Mucosa of descending colon (tissue), 3 donors: ENCODE measurements at regions not wholly inside any gene's neighbourhood (a gene's known extent, or its start where the extent isn't known, plus 50 kb on each side); places are given as distances from the start of the nearest gene placed in this dataset.

Source experiments
- ATAC-seq: fragments of 200-7000 bp; cut with Tn5 transposase; one replicate; pipeline ENCODE4 v1.9.1; 2020; ENCODE audit warnings: mild to moderate bottlenecking, moderate library complexity
- DNase-seq, 3 donors: peaks; one replicate each; pipeline ENCODE4 v3.0.0-alpha.2; 2020
- H3K36me3 ChIP-seq: fragments of 200-600 bp; one replicate; pipeline ENCODE4 v1.8.0; 2021; ENCODE audit warnings: low read depth, mild to moderate bottlenecking
- H3K4me1 ChIP-seq: fragments of 200-600 bp; one replicate; pipeline ENCODE4 v1.8.0; 2021; ENCODE audit warnings: low read depth, mild to moderate bottlenecking
- H3K4me3 ChIP-seq: fragments of 200-600 bp; one replicate; pipeline ENCODE4 v1.8.0; 2021; ENCODE audit warnings: mild to moderate bottlenecking
- H3K9me3 ChIP-seq: fragments of 200-600 bp; one replicate; pipeline ENCODE4 v1.8.0; 2021; ENCODE audit warnings: mild to moderate bottlenecking
- intact Hi-C, 2 donors: fragments of 100-400 bp; cut with DNase I in 1 of 2; cut with micrococcal nuclease in 1 of 2; formaldehyde crosslinking; loops; one replicate each; pipeline versions ENCODE4 v1.11.0 to v1.11.1; 2022; cut with DNase I, micrococcal nuclease
- TF ChIP-seq, protein P1 (sequence below): fragments of 200-600 bp; IDR thresholded peaks from one replicate; pipeline ENCODE4 v1.8.0; 2022; ENCODE audit warnings: antibody characterized with exemption, mild to moderate bottlenecking
- donor health status: DM: no; HTN: no; CAD: no; lungs with moderate emphysema.
- donor health status: DM: no; HTN: no; CAD: no.
- donor health status: DM: no; HTN: yes; CAD: no.

GRCh38 chr21:32070126-32070525, 197.3 kb downstream of the HUNK start:
- TF ChIP-seq, protein P1, sequence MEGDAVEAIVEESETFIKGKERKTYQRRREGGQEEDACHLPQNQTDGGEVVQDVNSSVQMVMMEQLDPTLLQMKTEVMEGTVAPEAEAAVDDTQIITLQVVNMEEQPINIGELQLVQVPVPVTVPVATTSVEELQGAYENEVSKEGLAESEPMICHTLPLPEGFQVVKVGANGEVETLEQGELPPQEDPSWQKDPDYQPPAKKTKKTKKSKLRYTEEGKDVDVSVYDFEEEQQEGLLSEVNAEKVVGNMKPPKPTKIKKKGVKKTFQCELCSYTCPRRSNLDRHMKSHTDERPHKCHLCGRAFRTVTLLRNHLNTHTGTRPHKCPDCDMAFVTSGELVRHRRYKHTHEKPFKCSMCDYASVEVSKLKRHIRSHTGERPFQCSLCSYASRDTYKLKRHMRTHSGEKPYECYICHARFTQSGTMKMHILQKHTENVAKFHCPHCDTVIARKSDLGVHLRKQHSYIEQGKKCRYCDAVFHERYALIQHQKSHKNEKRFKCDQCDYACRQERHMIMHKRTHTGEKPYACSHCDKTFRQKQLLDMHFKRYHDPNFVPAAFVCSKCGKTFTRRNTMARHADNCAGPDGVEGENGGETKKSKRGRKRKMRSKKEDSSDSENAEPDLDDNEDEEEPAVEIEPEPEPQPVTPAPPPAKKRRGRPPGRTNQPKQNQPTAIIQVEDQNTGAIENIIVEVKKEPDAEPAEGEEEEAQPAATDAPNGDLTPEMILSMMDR = no peak
- H3K36me3 ChIP-seq = no peaks in the 10 kb centered on the region
- ATAC-seq (no peak), DNase-seq (no peak)
- H3K9me3 ChIP-seq = no peaks in the 10 kb centered on the region
- no peaks in the 10 kb centered on the region for H3K4me1 ChIP-seq
- H3K4me3 ChIP-seq = no peak overlapping the region
- intact Hi-C loops = no loop called here

GRCh38 chr21:32065654-32066053, 192.8 kb downstream of the HUNK start:
- TF ChIP-seq, protein P1 = no peak
- no peak for ATAC-seq
- Histone ChIP-seq H3K9me3 (no peaks in the 10 kb centered on the region), H3K4me3 (no peak overlapping the region), H3K36me3 (no peaks in the 10 kb centered on the region), H3K4me1 (no peaks in the 10 kb centered on the region)
- intact Hi-C loops = no loop called here
- DNase-seq = no peak

GRCh38 chr21:32064281-32064910, 191.6 kb downstream of the HUNK start:
- Histone ChIP-seq H3K36me3 (no peaks in the 10 kb centered on the region), H3K4me3 (no peak overlapping the region), H3K4me1 (no peaks in the 10 kb centered on the region), H3K9me3 (no peaks in the 10 kb centered on the region)
- DNase-seq (no peak), ATAC-seq (no peak)
- intact Hi-C loops = no loop called here
- TF ChIP-seq, protein P1 = no peak

DNA sequence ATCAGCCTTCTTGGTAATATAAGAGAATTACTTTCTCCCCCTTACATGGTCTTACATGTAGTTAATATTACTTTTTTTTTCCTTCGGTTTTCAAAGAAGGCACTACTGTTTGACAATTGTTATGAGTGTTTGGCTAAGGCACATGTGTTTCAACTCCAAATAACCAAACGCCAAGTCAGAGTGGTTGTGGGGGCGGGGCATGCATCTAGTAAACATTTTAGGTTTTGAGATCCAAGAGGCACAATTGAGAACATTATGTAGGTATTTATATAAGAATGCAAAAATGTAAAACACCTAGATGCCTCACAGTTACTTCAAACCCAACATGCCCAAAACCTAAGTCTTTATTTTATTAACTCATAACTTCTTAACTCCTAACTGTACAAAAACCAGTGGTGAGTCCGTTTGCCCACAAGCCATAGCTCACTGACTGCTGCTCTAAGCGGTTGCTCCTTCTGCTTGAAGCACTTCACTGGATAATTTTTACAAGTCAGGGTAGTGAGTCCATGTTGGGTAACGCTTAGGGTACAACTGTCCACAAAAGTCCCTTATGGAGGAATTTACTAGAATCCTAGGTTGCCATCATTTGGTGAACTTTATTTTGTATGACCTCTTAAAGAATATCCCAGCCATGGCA, 189.9 kb downstream of the HUNK start:
- Histone ChIP-seq H3K36me3 (no peaks in the 10 kb centered on the region), H3K4me3 (no peak overlapping the region), H3K9me3 (no peaks in the 10 kb centered on the region), H3K4me1 (no peaks in the 10 kb centered on the region)
- TF ChIP-seq, protein P1 = no peak
- intact Hi-C loops = no loop called here
- no peak for ATAC-seq
- no peak for DNase-seq

- ATAC-seq (no peak), DNase-seq (no peak)
- TF ChIP-seq, protein P1 = no peak
- no peaks in the 10 kb centered on the region for H3K4me1 ChIP-seq
- H3K9me3 ChIP-seq = no peaks in the 10 kb centered on the region
- H3K36me3 ChIP-seq = no peaks in the 10 kb centered on the region
- intact Hi-C loops = no loop called here
- no peak overlapping the region for H3K4me3 ChIP-seq
These were observed 188.9 kb downstream of the HUNK start for GRCh38 chr21:32061729-32062128.
